ENCODE measurements at regions not wholly inside any gene's neighbourhood (a gene's known extent, or its start where the extent isn't known, plus 50 kb on each side); places are given as distances from the start of the nearest gene placed in this dataset.

DNA sequence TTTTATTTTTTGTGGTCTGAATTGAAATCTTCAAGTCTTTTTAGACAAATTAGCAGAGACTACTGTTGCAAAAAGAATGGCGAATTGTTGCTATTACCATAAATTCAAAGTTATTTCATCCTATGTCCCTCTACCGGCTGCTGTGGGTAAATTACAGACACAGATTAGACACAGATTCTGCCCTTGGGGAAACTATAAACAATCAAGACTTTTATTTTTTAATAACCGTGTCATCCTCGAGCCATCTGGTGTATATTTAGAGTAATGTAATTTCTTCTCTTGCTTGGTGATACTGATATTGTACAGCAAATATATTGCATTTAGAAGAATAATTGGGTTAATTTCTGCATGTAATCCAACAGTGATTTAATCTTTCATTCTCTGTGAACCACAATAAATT, 228.0 kb upstream of the ADAMTSL1 start:
- Mint-ChIP-seq H3K9me3 (peaks cover 5 to 9% of the 10 kb centered on the region in 2 experiments; a peak in 4 of 5 replicates), H3K27ac (no peak overlapping the region), H3K4me1 (no peaks in the 10 kb centered on the region), H3K4me3 (no peak overlapping the region), H3K36me3 (ENCODE audit: insufficient read depth in 1 of 3, low read depth in 3 of 3) (no peaks in the 10 kb centered on the region), H3K27me3 (ENCODE audit: low read depth) (no peaks in the 10 kb centered on the region)
- no peak overlapping the region for H2BK5ac ChIP-seq (ENCODE audit: insufficient read length, low read length)
- no peak overlapping the region for H2BK12ac ChIP-seq (ENCODE audit: insufficient read length, low read depth, low read length)
- no peak overlapping the region for H4K8ac ChIP-seq (replicated peaks; ENCODE audit: insufficient read length, low read depth, low read length)
- H2AFZ ChIP-seq (ENCODE audit: low read length), result no peak overlapping the region
- H3K4me1 ChIP-seq (ENCODE audit: insufficient read depth, low read length), result no peaks in the 10 kb centered on the region
- no peaks in the 10 kb centered on the region for H3K9me3 ChIP-seq (ENCODE audit: control insufficient read depth, low read depth, low read length)
- H3K23ac ChIP-seq (ENCODE audit: insufficient read length, low read depth, low read length), result no peak overlapping the region
- H3T11ph ChIP-seq (ENCODE audit: low read length), result no peak overlapping the region
- H3K4ac ChIP-seq (ENCODE audit: low read depth, low read length), result no peak overlapping the region
- no peaks in the 10 kb centered on the region for H4K20me1 ChIP-seq (ENCODE audit: control insufficient read depth, insufficient read depth, insufficient read length)
- H3K56ac ChIP-seq (ENCODE audit: insufficient read length, low read depth, low read length), result no peak overlapping the region
- H2BK120ac ChIP-seq (ENCODE audit: low read depth, low read length, poor library complexity, severe bottlenecking), result no peak overlapping the region
- H3K23me2 ChIP-seq (ENCODE audit: insufficient read length, low read depth, low read length, poor library complexity, severe bottlenecking), result no peaks in the 10 kb centered on the region
- no peak overlapping the region for H3K9ac ChIP-seq (ENCODE audit: extremely low read depth, insufficient read length, low read length)
- H3K14ac ChIP-seq (ENCODE audit: insufficient read depth, low read length), result no peak overlapping the region
- no peak overlapping the region for H2AK5ac ChIP-seq (ENCODE audit: insufficient read length, low read length)
- TF ChIP-seq, protein P1, sequence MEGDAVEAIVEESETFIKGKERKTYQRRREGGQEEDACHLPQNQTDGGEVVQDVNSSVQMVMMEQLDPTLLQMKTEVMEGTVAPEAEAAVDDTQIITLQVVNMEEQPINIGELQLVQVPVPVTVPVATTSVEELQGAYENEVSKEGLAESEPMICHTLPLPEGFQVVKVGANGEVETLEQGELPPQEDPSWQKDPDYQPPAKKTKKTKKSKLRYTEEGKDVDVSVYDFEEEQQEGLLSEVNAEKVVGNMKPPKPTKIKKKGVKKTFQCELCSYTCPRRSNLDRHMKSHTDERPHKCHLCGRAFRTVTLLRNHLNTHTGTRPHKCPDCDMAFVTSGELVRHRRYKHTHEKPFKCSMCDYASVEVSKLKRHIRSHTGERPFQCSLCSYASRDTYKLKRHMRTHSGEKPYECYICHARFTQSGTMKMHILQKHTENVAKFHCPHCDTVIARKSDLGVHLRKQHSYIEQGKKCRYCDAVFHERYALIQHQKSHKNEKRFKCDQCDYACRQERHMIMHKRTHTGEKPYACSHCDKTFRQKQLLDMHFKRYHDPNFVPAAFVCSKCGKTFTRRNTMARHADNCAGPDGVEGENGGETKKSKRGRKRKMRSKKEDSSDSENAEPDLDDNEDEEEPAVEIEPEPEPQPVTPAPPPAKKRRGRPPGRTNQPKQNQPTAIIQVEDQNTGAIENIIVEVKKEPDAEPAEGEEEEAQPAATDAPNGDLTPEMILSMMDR (conservative IDR thresholded peaks at IDR 0.05), result no peak
- no peak for DNase-seq
- H2BK15ac ChIP-seq (ENCODE audit: low read depth, low read length), result no peak overlapping the region
- no peak overlapping the region for H3K27ac ChIP-seq (ENCODE audit: insufficient read length, low read depth, low read length)
- H4K5ac ChIP-seq (ENCODE audit: insufficient read length, low read depth, low read length), result no peak overlapping the region
- H2BK20ac ChIP-seq (ENCODE audit: low read depth, low read length, poor library complexity, severe bottlenecking), result no peak overlapping the region
- WGBS (ENCODE audit: extremely low coverage, insufficient read length, low lambda C conversion rate), result no CpG with 5 or more reads among the region's 4 CpGs
- no peaks in the 10 kb centered on the region for H3K79me1 ChIP-seq (ENCODE audit: insufficient read depth, low read depth, low read length, poor library complexity, severe bottlenecking)
- no peak overlapping the region for H4K91ac ChIP-seq (ENCODE audit: insufficient read length, low read depth, low read length)
- no peaks in the 10 kb centered on the region for H3K79me2 ChIP-seq (ENCODE audit: insufficient read depth, low read length)
- no peak overlapping the region for H3K18ac ChIP-seq (ENCODE audit: insufficient read length, low read depth, low read length)
- no peak overlapping the region for H3K4me2 ChIP-seq (ENCODE audit: insufficient read depth, insufficient read length, low read length)
- H3K27me3 ChIP-seq (ENCODE audit: insufficient read depth, low read length), result no peaks in the 10 kb centered on the region
